ENCODE measurements at regions not wholly inside any gene's neighbourhood (a gene's known extent, or its start where the extent isn't known, plus 50 kb on each side); places are given as distances from the start of the nearest gene placed in this dataset.
"Not testable (repeated sequence)": the region's sequence is repeated elsewhere in the genome, so short reads cannot be mapped to it uniquely, and the experiment has no call there.

DNA sequence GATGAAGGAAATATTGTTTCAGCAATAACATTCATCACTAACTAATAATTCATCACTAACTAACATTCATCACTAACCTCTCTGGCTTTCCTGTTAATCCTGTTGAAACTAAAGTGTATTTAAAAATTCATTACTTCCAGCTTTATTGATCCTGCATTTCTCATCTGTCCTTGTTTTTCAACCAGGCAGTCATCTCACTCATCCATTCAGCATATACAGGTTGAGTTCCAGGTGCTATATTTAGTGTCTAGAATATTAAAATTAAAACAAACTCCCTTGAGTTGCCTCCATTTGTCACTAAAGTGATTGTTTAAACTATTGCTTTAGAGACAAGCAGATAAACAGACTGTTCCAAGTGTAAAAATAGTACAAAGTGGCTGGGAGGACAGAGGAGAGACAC lies 58.1 kb downstream of the ATXN7L3B start:
- H3K27me3 ChIP-seq = no peaks in the 10 kb centered on the region
- H3K36me3 ChIP-seq = no peaks in the 10 kb centered on the region
- TF ChIP-seq, protein P1, sequence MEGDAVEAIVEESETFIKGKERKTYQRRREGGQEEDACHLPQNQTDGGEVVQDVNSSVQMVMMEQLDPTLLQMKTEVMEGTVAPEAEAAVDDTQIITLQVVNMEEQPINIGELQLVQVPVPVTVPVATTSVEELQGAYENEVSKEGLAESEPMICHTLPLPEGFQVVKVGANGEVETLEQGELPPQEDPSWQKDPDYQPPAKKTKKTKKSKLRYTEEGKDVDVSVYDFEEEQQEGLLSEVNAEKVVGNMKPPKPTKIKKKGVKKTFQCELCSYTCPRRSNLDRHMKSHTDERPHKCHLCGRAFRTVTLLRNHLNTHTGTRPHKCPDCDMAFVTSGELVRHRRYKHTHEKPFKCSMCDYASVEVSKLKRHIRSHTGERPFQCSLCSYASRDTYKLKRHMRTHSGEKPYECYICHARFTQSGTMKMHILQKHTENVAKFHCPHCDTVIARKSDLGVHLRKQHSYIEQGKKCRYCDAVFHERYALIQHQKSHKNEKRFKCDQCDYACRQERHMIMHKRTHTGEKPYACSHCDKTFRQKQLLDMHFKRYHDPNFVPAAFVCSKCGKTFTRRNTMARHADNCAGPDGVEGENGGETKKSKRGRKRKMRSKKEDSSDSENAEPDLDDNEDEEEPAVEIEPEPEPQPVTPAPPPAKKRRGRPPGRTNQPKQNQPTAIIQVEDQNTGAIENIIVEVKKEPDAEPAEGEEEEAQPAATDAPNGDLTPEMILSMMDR (IDR thresholded peaks at IDR 0.05) = no peak
- no peaks in the 10 kb centered on the region for H3K9me3 ChIP-seq
- no peaks in the 10 kb centered on the region for H3K4me1 ChIP-seq
- no peak overlapping the region for H3K4me3 ChIP-seq
- no peak overlapping the region for H3K27ac ChIP-seq
- intact Hi-C loops (cut with DNase I; ENCODE audit: low total_unique reads) = no loop called here
- no peak for DNase-seq

DNA sequence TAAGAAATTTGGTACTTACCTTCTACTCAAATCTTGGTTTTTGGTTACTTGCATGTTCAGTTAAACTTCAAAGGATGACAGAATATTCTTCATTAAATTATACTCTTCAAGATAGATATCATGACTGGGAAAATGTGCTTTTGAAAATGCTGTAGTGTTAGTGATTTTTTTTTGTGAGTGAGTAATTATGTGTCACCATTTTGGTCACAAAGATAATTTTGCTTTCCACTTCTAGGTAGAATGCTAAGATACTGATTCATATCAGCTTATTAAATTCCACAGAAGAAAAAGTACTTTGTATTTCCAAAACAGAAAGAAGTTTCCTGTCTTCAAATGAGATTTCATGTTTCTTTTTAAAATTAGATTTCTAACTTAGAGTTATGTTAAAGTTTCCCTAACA lies 61.2 kb downstream of the ATXN7L3B start:
- H3K4me3 ChIP-seq = no peak overlapping the region
- no peak for DNase-seq
- no peaks in the 10 kb centered on the region for H3K9me3 ChIP-seq
- TF ChIP-seq, protein P1 (IDR thresholded peaks at IDR 0.05) = no peak
- H3K27me3 ChIP-seq = no peaks in the 10 kb centered on the region
- no peak overlapping the region for H3K27ac ChIP-seq
- no peaks in the 10 kb centered on the region for H3K4me1 ChIP-seq
- no peaks in the 10 kb centered on the region for H3K36me3 ChIP-seq
- intact Hi-C loops (cut with DNase I; ENCODE audit: low total_unique reads) = no loop called here

DNA sequence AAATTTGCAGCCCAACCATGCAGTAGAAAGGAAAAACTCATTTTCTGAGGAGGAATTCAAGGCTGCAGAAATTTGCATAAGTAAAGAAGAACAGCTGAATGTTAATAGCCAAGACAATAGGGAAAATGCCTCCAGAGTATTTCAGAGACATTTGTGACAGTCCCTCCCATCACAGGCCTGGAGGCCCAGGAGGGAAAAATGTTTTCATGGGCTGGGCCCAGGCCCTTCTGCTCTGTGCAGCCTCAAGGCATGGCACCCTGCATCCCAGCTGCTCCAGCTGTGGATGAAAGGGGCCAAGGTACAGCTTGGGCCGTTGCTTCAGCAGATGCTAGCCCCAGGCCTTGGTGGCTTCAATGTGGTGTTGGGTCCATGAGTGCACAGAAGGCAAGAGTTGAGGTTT lies 62.3 kb downstream of the ATXN7L3B start:
- intact Hi-C loops (cut with DNase I; ENCODE audit: low total_unique reads) = no loop called here
- Histone ChIP-seq H3K36me3 (no peaks in the 10 kb centered on the region), H3K27me3 (no peaks in the 10 kb centered on the region), H3K9me3 (no peaks in the 10 kb centered on the region), H3K27ac (no peak overlapping the region), H3K4me1 (no peaks in the 10 kb centered on the region), H3K4me3 (no peak overlapping the region)
- TF ChIP-seq, protein P1 (IDR thresholded peaks at IDR 0.05) = no peak
- DNase-seq = no peak

DNA sequence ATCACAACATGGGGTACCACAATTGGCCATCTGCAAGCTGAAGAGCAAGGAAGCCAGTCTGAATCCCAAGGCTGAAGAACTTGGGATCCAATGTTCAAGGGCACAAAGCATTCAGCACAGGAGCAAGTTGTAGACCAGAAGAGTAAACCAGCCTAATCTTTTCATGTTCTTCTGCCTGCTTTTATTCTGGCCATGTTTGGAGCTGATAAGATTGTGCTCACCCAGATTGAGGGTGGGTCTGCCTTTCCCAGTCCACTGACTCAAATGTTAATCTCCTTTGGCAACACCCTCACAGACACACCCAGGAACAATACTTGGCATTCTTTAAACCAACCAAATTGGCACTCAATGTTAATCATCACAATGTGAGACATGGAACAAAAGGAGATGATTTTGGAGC lies 63.2 kb downstream of the ATXN7L3B start:
- H3K4me1 ChIP-seq; H3K27me3 ChIP-seq; intact Hi-C loops (cut with DNase I; ENCODE audit: low total_unique reads); H3K36me3 ChIP-seq; H3K4me3 ChIP-seq; H3K9me3 ChIP-seq; DNase-seq; H3K27ac ChIP-seq: not testable (repeated sequence)

DNA sequence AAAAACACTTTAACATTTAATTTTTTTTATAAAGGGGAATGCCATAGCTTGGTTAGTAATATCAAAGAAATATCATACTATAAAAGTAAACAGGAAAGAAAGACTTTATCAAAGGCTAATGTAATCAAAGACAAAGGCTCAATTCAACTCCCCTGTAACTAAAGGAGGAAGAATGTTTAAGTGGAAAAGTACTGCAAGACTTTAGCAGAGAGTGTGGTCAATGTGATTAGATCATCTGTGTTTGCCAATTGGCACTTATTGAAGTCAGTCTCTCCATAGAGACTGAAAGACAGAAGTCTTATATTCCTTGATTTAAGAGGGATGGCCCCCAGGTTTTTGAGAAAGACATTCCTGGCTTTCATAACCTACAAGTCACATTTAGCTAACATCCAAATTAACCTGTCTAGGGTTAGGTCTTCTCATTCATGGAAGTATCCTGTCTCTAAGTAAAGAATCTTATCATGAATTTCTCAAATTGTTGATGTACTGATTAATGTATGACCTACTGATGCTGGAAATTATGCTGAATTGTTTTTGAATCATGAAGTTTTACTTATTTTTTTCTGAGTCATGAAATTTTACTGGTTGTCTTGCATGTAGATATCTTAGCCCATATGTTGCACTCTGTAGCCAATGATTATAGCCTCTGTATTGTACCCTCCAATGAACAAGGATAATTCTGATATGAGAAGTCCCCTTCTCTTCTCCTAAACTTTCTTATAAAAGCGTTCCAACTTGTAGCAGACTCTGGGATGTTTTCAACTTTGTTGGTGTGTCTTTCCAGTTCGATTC lies 65.4 kb downstream of the ATXN7L3B start:
- no peak for DNase-seq
- intact Hi-C loops (cut with DNase I; ENCODE audit: low total_unique reads) = no loop called here
- TF ChIP-seq, protein P1 (IDR thresholded peaks at IDR 0.05) = no peak
- no peak overlapping the region for H3K4me3 ChIP-seq
- H3K36me3 ChIP-seq = no peaks in the 10 kb centered on the region
- no peak overlapping the region for H3K27ac ChIP-seq
- no peaks in the 10 kb centered on the region for H3K9me3 ChIP-seq
- no peaks in the 10 kb centered on the region for H3K4me1 ChIP-seq
- no peaks in the 10 kb centered on the region for H3K27me3 ChIP-seq

DNA sequence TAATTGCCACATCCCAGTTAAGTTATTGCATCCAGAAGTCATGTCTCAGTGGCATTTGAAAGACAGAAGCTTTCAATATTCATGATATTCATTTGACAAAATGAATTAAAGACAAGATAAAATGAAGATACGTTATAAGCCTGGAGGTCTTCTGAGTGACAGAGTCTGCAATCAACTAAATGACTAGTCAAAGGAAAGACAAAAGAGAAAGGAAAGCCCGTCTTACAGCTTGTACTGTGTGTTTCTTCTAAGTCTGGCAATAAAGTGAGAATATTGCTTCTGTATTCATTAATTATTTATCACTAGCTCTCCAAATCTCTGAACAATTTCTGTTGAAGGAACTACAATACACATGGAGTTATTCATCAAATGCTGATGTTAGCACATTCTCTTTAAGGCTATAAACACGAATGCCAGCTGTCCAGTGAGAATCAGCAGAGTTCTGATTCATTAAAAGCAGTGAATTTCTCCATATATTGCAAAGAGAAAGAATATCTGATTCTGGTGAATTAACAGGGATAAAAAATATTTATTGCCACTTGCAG lies 70.7 kb downstream of the ATXN7L3B start:
- Histone ChIP-seq H3K4me3 (no peak overlapping the region), H3K36me3 (no peaks in the 10 kb centered on the region), H3K27ac (no peak overlapping the region), H3K9me3 (no peaks in the 10 kb centered on the region), H3K27me3 (no peaks in the 10 kb centered on the region), H3K4me1 (no peaks in the 10 kb centered on the region)
- TF ChIP-seq, protein P1 (IDR thresholded peaks at IDR 0.05) = no peak
- no peak for DNase-seq
- intact Hi-C loops (cut with DNase I; ENCODE audit: low total_unique reads) = no loop called here
